ENCODE measurements at regions not wholly inside any gene's neighbourhood (a gene's known extent, or its start where the extent isn't known, plus 50 kb on each side); places are given as distances from the start of the nearest gene placed in this dataset.

DNA sequence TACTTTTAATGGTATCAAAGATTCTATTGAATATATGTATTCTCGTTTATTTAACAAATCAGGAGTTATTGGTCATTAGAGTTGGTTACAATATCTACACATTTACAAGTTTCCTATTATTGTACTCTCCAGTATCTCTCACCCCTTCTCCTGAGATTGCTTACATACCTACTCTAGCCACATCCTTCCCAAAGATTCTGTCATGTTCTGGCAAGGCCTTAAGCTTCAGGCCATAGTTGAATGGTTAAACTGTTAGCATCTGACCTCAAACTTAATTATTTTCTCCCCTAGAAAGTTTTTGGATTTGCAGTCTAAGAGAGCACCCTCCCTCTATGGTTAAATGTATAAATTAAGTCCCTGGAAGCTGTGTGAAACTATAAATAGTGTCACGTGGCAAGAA, 784.2 kb downstream of the GLUD2 start:
- Histone ChIP-seq H3K9me3 (no peaks in the 10 kb centered on the region), H3K36me3 (no peaks in the 10 kb centered on the region), H3K27me3 (no peaks in the 10 kb centered on the region), H3K4me3 (no peak overlapping the region), H3K4me1 (no peaks in the 10 kb centered on the region), H3K27ac (no peak overlapping the region)
- DNase-seq (ENCODE audit: low spot score in 2 of 2) = no peak
- WGBS, 2 donors = 30 to 36% methylated on average over 2 of the region's 2 CpGs
- TF ChIP-seq, protein P1, sequence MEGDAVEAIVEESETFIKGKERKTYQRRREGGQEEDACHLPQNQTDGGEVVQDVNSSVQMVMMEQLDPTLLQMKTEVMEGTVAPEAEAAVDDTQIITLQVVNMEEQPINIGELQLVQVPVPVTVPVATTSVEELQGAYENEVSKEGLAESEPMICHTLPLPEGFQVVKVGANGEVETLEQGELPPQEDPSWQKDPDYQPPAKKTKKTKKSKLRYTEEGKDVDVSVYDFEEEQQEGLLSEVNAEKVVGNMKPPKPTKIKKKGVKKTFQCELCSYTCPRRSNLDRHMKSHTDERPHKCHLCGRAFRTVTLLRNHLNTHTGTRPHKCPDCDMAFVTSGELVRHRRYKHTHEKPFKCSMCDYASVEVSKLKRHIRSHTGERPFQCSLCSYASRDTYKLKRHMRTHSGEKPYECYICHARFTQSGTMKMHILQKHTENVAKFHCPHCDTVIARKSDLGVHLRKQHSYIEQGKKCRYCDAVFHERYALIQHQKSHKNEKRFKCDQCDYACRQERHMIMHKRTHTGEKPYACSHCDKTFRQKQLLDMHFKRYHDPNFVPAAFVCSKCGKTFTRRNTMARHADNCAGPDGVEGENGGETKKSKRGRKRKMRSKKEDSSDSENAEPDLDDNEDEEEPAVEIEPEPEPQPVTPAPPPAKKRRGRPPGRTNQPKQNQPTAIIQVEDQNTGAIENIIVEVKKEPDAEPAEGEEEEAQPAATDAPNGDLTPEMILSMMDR (IDR thresholded peaks at IDR 0.05) = no peak
- TF ChIP-seq EP300 (IDR thresholded peaks at IDR 0.05) (no peak), POLR2A (IDR thresholded peaks at IDR 0.05) (no peak)

DNA sequence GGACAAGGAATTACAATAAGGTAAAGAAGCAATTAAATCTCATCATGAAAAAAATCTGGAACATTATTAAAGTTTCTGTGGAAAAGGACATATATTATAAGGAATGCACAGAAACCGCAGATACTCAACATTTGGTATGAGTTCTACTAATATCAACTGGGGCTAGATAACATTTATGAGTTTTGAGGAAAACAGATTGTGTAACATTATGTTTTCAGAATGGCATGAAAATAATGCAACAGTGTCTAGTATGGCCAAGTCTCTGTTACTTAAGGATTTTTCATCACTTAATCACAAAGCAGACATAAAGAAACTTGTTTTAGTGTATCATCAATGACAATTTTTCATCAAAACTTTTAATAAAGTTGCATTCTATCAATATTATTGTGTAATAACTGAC, 785.0 kb downstream of the GLUD2 start:
- Histone ChIP-seq H3K4me3 (no peak overlapping the region), H3K27ac (no peak overlapping the region), H3K9me3 (no peaks in the 10 kb centered on the region), H3K4me1 (no peaks in the 10 kb centered on the region), H3K36me3 (no peaks in the 10 kb centered on the region), H3K27me3 (no peaks in the 10 kb centered on the region)
- no peak for DNase-seq (ENCODE audit: low spot score in 2 of 2)
- TF ChIP-seq EP300 (IDR thresholded peaks at IDR 0.05) (no peak), POLR2A (IDR thresholded peaks at IDR 0.05) (no peak)
- TF ChIP-seq, protein P1 (IDR thresholded peaks at IDR 0.05) = no peak
- WGBS, 2 donors = 76 to 100% methylated on average over 1 of the region's 1 CpG

DNA sequence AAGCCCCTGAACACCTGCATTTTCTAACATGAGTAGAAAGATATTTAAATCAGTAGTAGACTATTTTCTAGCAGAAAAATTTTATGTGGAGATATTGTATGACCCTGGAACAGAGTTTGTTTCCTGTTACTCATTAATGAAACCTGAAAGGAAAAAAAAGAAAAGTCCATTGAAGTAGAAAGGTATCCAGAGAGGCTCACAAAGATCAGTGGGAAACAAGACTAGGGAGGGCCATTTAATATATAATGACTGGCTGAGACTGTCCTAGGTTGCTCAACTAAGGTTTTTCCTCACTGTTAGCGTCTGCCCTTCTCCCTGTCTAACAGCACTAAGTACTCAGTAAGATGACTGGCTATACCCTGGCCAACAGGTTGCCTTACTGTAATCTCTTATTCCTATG, 788.6 kb downstream of the GLUD2 start:
- no peak overlapping the region for H3K4me3 ChIP-seq

DNA sequence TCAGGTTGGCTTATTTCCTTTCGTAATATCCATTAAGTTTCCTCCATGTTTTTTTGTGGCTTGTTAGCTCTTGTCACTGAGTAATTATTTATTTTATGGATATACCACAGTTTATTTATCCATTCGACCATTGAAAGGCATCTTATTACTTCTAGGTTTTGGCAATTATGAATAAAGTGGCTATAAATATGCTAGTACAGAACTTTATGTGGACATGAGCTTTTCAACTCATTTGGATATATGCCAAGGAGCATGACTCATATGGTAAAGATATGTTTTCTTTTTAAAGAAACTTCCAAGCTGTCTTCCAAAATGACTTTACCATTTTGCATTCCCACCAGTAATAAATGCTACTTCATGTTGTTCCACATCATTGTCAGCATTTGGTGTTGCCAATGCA, 803.6 kb downstream of the GLUD2 start:
- no peaks in the 10 kb centered on the region for H3K9me3 ChIP-seq
- no peak overlapping the region for H3K27ac ChIP-seq
- 56 to 68% methylated on average over 2 of the region's 2 CpGs for WGBS, 2 donors
- no peaks in the 10 kb centered on the region for H3K27me3 ChIP-seq
- no peaks in the 10 kb centered on the region for H3K4me1 ChIP-seq
- no peak for DNase-seq (ENCODE audit: low spot score in 2 of 2)
- TF ChIP-seq POLR2A (IDR thresholded peaks at IDR 0.05) (no peak), EP300 (IDR thresholded peaks at IDR 0.05) (no peak)
- TF ChIP-seq, protein P1 (IDR thresholded peaks at IDR 0.05) = no peak
- H3K36me3 ChIP-seq = no peaks in the 10 kb centered on the region
- H3K4me3 ChIP-seq = no peak overlapping the region

More for the DNA sequence above, 788.6 kb downstream of the GLUD2 start:
- Histone ChIP-seq H3K27me3 (no peaks in the 10 kb centered on the region), H3K27ac (no peak overlapping the region), H3K9me3 (no peaks in the 10 kb centered on the region), H3K4me1 (no peaks in the 10 kb centered on the region), H3K36me3 (no peaks in the 10 kb centered on the region)
- DNase-seq (ENCODE audit: low spot score in 2 of 2) = no peak
- 50 to 74% methylated on average over 1 of the region's 1 CpG for WGBS, 2 donors
- TF ChIP-seq POLR2A (IDR thresholded peaks at IDR 0.05) (no peak), EP300 (IDR thresholded peaks at IDR 0.05) (no peak)
- TF ChIP-seq, protein P1 (IDR thresholded peaks at IDR 0.05) = no peak

DNA sequence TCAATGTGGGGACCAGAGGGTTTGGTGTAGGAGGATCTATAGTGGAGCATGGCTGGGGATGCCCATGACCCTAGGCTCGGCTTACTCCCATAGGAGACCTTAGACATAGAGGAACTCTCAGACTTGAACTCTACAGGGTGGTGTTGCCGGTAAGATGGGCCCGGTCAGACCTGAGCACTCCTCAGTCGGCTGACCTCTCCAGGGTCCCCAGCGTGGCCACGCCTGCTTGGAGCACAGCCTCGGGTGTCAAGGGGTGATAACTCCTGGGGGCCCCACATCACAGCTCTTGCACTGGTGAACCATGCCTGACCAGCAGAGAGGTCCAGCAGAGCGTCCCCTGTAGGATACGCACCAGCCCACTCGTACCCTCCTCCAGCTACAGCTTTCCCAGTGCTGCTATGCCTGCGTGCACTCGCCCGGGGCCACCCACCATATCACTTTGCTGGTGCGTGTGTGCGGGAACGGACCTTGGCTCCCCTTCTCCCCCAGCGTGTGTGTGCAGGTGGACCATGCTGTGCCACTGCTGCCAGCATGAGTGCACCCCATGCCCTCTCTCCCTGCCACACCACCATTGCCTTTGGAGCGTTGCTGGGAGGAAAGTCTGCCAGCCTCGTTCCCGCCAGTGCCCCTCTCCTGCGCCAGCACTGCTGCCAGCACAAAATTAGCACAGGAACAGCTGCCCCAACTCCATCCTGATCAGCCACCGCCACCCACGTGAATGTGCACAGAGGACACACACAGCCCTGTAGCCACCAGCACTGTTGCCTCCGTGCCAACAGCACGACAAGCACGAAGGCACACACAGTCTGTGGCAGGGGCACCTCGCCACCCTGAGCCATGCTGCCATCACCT, 806.6 kb downstream of the GLUD2 start:
- Histone ChIP-seq H3K4me1 (no peaks in the 10 kb centered on the region), H3K4me3 (no peak overlapping the region), H3K9me3 (no peaks in the 10 kb centered on the region), H3K27ac (no peak overlapping the region), H3K36me3 (no peaks in the 10 kb centered on the region), H3K27me3 (no peaks in the 10 kb centered on the region)
- DNase-seq (ENCODE audit: low spot score in 2 of 2) = no peak
- WGBS, 2 donors = 86% methylated on average over 21 of the region's 27 CpGs; no CpG with 5 or more reads in 1 of the 2 donors
- TF ChIP-seq EP300 (IDR thresholded peaks at IDR 0.05) (no peak), POLR2A (IDR thresholded peaks at IDR 0.05) (no peak)
- TF ChIP-seq, protein P1 (IDR thresholded peaks at IDR 0.05) = no peak
